ENCODE measurements at regions not wholly inside any gene's neighbourhood (a gene's known extent, or its start where the extent isn't known, plus 50 kb on each side); places are given as distances from the start of the nearest gene placed in this dataset.

DNA sequence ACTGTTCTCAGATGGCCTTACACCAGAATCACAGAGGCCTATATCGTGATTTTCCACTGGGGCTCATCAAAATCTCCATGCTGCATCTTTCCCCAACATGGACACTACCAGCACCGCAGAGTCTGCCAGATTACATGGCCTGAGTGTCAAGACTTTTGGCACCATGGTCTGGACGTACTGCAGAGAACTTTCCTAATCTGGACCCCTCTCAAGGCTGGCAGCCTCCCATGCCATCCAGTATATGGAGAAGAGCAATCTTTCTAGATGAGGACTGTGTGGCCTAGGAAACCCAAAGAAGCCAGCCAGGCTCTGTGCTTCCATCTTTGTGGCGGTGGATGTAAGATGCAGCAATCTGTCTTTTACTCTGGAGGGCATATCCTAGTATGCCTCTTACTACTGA is 139.2 kb downstream of the ADAMTS15 start:
- no peaks in the 10 kb centered on the region for H3K27me3 ChIP-seq (ENCODE audit: control insufficient read depth in 1 of 2, insufficient read depth in 2 of 2, low read length in 1 of 2)
- H3K27ac ChIP-seq (ENCODE audit: low read depth in 1 of 2, low read length in 2 of 2): no peak overlapping the region
- ATAC-seq (ENCODE audit: low FRiP score) (no peak), DNase-seq (no peak)
- intact Hi-C loops (cut with DNase I): no loop called here
- 70 to 85% methylated on average over 4 of the region's 4 CpGs for WGBS, 2 donors
- H3K9me3 ChIP-seq (ENCODE audit: control insufficient read depth, low read length): peaks cover 3% of the 10 kb centered on the region
- H3K4me1 ChIP-seq (ENCODE audit: control insufficient read depth in 1 of 2, insufficient read depth in 2 of 2, low read length in 2 of 2): peaks cover 0 to 3% of the 10 kb centered on the region in 2 donors
- no peak overlapping the region for H3K4me3 ChIP-seq (ENCODE audit: low read length in 2 of 2)
- H3K36me3 ChIP-seq (ENCODE audit: control insufficient read depth in 1 of 2, insufficient read depth in 2 of 2, low read length in 1 of 2): no peaks in the 10 kb centered on the region

DNA sequence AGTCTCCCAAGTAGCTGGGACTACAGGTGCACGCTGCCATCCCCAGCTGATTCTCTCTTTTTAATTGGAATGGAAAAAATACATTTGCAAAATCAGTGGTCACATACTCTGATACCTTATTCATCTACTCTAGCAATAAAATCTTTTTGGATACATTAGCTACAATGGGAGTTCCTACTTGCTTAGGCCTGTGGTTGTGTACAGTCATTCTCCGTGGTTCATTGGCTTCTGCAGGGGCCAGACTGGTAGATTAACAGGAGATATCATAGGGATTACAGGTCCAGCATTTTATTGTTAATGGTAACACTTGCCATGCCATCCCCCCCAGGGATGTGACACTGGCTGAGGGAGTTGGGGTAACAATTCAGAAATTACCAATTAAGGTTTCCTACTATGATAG is 140.0 kb downstream of the ADAMTS15 start:
- Histone ChIP-seq H3K4me3 (ENCODE audit: low read length in 2 of 2) (no peak overlapping the region), H3K27me3 (ENCODE audit: control insufficient read depth in 1 of 2, insufficient read depth in 2 of 2, low read length in 1 of 2) (no peaks in the 10 kb centered on the region), H3K4me1 (ENCODE audit: control insufficient read depth in 1 of 2, insufficient read depth in 2 of 2, low read length in 2 of 2) (peaks cover 0 to 3% of the 10 kb centered on the region in 2 donors), H3K36me3 (ENCODE audit: control insufficient read depth in 1 of 2, insufficient read depth in 2 of 2, low read length in 1 of 2) (no peaks in the 10 kb centered on the region), H3K27ac (ENCODE audit: low read depth in 1 of 2, low read length in 2 of 2) (no peak overlapping the region), H3K9me3 (ENCODE audit: control insufficient read depth, low read length) (peaks cover 3% of the 10 kb centered on the region)
- 96 to 98% methylated on average over 2 of the region's 2 CpGs for WGBS, 2 donors
- DNase-seq (no peak), ATAC-seq (ENCODE audit: low FRiP score) (no peak)
- intact Hi-C loops (cut with DNase I): no loop called here

DNA sequence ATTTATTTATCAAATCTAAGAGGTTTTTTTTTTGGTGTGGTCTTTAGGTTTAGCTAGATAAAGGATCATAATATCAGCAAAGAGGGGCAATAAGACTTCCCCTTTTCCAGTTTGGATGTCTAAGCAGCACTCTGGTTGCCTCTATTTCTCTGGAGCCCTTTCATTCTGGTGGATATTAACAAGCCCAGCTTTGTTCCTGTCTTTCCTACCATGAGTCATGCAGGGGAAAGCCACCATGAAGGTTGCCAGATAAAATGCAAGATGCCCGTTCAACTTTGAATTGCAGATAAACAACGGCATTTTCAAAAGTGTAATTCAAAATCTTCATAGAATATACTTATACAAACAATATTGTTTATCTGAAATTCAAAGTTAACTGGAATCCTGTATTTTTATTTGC is 143.6 kb downstream of the ADAMTS15 start:
- no peak for DNase-seq
- intact Hi-C loops (cut with DNase I): no loop called here
- Histone ChIP-seq H3K27ac (ENCODE audit: low read depth in 1 of 2, low read length in 2 of 2) (no peak overlapping the region), H3K4me1 (ENCODE audit: control insufficient read depth in 1 of 2, insufficient read depth in 2 of 2, low read length in 2 of 2) (no peaks in the 10 kb centered on the region), H3K36me3 (ENCODE audit: control insufficient read depth in 1 of 2, insufficient read depth in 2 of 2, low read length in 1 of 2) (no peaks in the 10 kb centered on the region), H3K27me3 (ENCODE audit: control insufficient read depth in 1 of 2, insufficient read depth in 2 of 2, low read length in 1 of 2) (no peaks in the 10 kb centered on the region), H3K9me3 (ENCODE audit: control insufficient read depth, low read length) (peaks cover 3% of the 10 kb centered on the region), H3K4me3 (ENCODE audit: low read length in 2 of 2) (no peak overlapping the region)
- ATAC-seq (ENCODE audit: low FRiP score): no peak
- 5 to 15% methylated on average over 2 of the region's 2 CpGs for WGBS, 2 donors

DNA sequence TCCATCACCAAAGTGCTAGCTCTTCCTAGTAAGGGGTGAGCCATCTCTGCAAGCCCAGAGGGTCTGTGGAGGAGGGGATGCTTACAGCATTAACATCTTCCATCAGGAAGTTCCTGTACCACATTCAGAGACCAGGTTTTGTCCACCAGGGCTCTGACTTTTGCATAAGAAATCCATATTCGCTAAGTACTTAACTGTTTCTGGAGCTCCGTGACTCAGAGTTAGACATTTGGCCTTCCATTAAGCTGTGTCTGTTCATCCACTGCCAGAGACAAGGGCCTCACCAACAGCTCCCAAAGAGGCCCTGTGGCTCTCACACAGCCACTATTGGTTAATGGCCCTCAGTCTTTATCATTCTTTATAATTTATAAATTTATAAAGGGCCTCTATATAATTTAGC is 144.6 kb downstream of the ADAMTS15 start:
- WGBS, 2 donors: 95 to 97% methylated on average over 2 of the region's 2 CpGs
- Histone ChIP-seq H3K4me1 (ENCODE audit: control insufficient read depth in 1 of 2, insufficient read depth in 2 of 2, low read length in 2 of 2) (no peaks in the 10 kb centered on the region), H3K4me3 (ENCODE audit: low read length in 2 of 2) (no peak overlapping the region), H3K9me3 (ENCODE audit: control insufficient read depth, low read length) (no peaks in the 10 kb centered on the region), H3K27ac (ENCODE audit: low read depth in 1 of 2, low read length in 2 of 2) (no peak overlapping the region), H3K36me3 (ENCODE audit: control insufficient read depth in 1 of 2, insufficient read depth in 2 of 2, low read length in 1 of 2) (no peaks in the 10 kb centered on the region), H3K27me3 (ENCODE audit: control insufficient read depth in 1 of 2, insufficient read depth in 2 of 2, low read length in 1 of 2) (no peaks in the 10 kb centered on the region)
- DNase-seq (no peak), ATAC-seq (ENCODE audit: low FRiP score) (no peak)
- intact Hi-C loops (cut with DNase I): no loop called here

DNA sequence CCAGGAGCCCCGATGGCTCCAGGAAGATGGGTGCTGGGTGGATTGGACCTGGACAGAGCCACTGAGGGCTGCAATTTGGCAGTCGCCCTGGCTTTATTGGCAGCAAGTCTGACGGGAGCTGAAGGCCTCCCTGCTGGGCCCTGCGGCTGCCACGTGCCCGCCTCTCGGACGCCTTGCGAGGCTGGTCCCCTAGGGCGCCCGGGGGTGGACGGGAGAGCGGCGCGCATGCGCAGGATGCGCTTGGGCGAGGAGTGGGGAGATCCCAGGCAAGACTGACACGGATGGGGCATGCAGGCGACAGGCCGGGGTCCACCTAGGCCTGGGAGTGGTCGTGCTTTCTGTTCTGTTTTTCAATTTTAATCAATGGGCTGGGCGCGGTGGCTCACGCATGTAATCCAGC is 150.0 kb downstream of the ADAMTS15 start:
- Histone ChIP-seq H3K27ac (ENCODE audit: low read depth in 1 of 2, low read length in 2 of 2) (no peak overlapping the region), H3K36me3 (ENCODE audit: control insufficient read depth in 1 of 2, insufficient read depth in 2 of 2, low read length in 1 of 2) (no peaks in the 10 kb centered on the region), H3K4me3 (ENCODE audit: low read length in 2 of 2) (no peak overlapping the region), H3K27me3 (ENCODE audit: control insufficient read depth in 1 of 2, insufficient read depth in 2 of 2, low read length in 1 of 2) (no peaks in the 10 kb centered on the region), H3K4me1 (ENCODE audit: control insufficient read depth in 1 of 2, insufficient read depth in 2 of 2, low read length in 2 of 2) (no peaks in the 10 kb centered on the region), H3K9me3 (ENCODE audit: control insufficient read depth, low read length) (no peaks in the 10 kb centered on the region)
- no peak for DNase-seq
- intact Hi-C loops (cut with DNase I): no loop called here
- ATAC-seq (ENCODE audit: low FRiP score): no peak
- 92 to 95% methylated on average over 25 of the region's 25 CpGs for WGBS, 2 donors

DNA sequence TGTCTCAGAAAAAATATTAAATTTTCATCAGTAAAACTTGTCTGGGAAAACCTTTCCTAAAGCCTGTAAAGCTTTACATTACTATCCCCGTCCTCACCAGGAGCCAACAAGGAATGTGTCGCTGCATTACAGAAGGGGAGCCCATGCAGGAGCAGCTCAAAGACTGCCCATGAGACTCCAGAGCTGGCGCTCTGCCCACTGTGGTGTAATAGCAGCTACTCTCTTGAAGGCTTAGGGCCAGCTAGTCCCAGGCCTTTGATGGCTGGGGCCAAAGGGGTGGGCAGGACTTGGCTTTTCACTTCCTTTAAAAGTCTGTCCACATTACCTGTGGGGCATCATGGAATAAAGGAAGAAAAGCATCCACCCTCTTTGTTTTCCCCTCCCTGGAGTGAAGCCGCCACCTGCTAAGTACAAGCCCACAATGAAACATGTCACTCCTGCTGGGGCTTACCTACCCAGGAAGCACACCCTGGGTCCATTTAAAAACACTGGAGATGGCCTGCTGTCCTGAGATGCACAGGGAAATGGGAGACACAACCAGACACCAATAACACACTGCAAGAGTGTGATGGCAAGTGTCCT is 150.7 kb downstream of the ADAMTS15 start:
- no peak overlapping the region for H3K27ac ChIP-seq (ENCODE audit: low read depth in 1 of 2, low read length in 2 of 2)
- H3K27me3 ChIP-seq (ENCODE audit: control insufficient read depth in 1 of 2, insufficient read depth in 2 of 2, low read length in 1 of 2): no peaks in the 10 kb centered on the region
- H3K4me1 ChIP-seq (ENCODE audit: control insufficient read depth in 1 of 2, insufficient read depth in 2 of 2, low read length in 2 of 2): no peaks in the 10 kb centered on the region
- ATAC-seq (ENCODE audit: low FRiP score): no peak
- intact Hi-C loops (cut with DNase I): no loop called here
- no peaks in the 10 kb centered on the region for H3K9me3 ChIP-seq (ENCODE audit: control insufficient read depth, low read length)
- H3K36me3 ChIP-seq (ENCODE audit: control insufficient read depth in 1 of 2, insufficient read depth in 2 of 2, low read length in 1 of 2): no peaks in the 10 kb centered on the region
- peak; percentile 79 to 89 for DNase-seq
- 69 to 74% methylated on average over 4 of the region's 4 CpGs for WGBS, 2 donors
- no peak overlapping the region for H3K4me3 ChIP-seq (ENCODE audit: low read length in 2 of 2)

DNA sequence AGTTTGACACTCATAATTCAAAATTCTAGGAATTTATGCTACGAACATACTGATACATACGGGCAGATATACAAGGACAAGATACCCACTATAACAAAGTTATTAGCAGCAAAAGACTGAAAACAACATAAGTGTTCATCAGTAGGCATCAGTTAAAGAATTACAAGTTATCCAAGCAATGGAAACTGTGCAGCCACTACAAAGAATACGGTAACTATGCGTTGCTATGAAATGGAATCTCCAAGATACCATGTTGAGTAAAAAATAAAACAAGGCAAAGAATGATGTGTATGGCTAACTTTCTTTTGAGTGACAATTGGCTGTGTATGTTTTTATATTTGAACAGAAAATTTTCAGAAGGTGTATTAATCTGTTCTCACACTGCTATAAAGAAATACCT is 151.7 kb downstream of the ADAMTS15 start:
- no peaks in the 10 kb centered on the region for H3K36me3 ChIP-seq (ENCODE audit: control insufficient read depth in 1 of 2, insufficient read depth in 2 of 2, low read length in 1 of 2)
- H3K4me3 ChIP-seq (ENCODE audit: low read length in 2 of 2): no peak overlapping the region
- H3K4me1 ChIP-seq (ENCODE audit: control insufficient read depth in 1 of 2, insufficient read depth in 2 of 2, low read length in 2 of 2): no peaks in the 10 kb centered on the region
- WGBS, 2 donors: 67 to 84% methylated on average over 4 of the region's 4 CpGs
- intact Hi-C loops (cut with DNase I): loop anchor here in 1 of 2 donors (10.0 kb wide), 1 partner anchor 75 kb away; no protein-coding TSS in a partner anchor
- DNase-seq (no peak), ATAC-seq (ENCODE audit: low FRiP score) (no peak)
- no peak overlapping the region for H3K27ac ChIP-seq (ENCODE audit: low read depth in 1 of 2, low read length in 2 of 2)
- no peaks in the 10 kb centered on the region for H3K27me3 ChIP-seq (ENCODE audit: control insufficient read depth in 1 of 2, insufficient read depth in 2 of 2, low read length in 1 of 2)
- H3K9me3 ChIP-seq (ENCODE audit: control insufficient read depth, low read length): no peaks in the 10 kb centered on the region

DNA sequence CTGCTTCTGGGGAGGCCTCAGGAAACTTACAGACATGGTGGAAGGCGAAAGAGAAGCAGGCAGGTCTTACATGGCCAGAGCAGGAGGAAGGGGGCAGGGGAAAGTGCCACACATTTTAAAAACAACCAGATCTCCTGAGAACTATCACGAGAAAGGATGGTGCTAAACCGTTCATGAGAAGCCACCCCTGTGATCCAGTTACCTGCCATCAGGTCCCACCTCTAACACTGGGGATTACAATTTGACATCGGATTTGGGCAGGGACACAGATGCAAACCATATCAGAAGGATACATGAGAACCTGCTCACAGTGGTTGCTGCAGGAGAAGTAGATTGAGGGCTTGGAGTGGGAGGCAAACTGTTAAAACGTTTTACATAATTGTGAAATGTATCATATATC is 152.2 kb downstream of the ADAMTS15 start:
- Histone ChIP-seq H3K27ac (ENCODE audit: low read depth in 1 of 2, low read length in 2 of 2) (no peak overlapping the region), H3K27me3 (ENCODE audit: control insufficient read depth in 1 of 2, insufficient read depth in 2 of 2, low read length in 1 of 2) (no peaks in the 10 kb centered on the region), H3K4me1 (ENCODE audit: control insufficient read depth in 1 of 2, insufficient read depth in 2 of 2, low read length in 2 of 2) (no peaks in the 10 kb centered on the region), H3K9me3 (ENCODE audit: control insufficient read depth, low read length) (no peaks in the 10 kb centered on the region), H3K36me3 (ENCODE audit: control insufficient read depth in 1 of 2, insufficient read depth in 2 of 2, low read length in 1 of 2) (no peaks in the 10 kb centered on the region), H3K4me3 (ENCODE audit: low read length in 2 of 2) (no peak overlapping the region)
- ATAC-seq (ENCODE audit: low FRiP score) (no peak), DNase-seq (no peak)
- 77 to 86% methylated on average over 5 of the region's 5 CpGs for WGBS, 2 donors
- intact Hi-C loops (cut with DNase I): loop anchor here in 1 of 2 donors (10.0 kb wide), 1 partner anchor 76 kb away; no protein-coding TSS in a partner anchor

DNA sequence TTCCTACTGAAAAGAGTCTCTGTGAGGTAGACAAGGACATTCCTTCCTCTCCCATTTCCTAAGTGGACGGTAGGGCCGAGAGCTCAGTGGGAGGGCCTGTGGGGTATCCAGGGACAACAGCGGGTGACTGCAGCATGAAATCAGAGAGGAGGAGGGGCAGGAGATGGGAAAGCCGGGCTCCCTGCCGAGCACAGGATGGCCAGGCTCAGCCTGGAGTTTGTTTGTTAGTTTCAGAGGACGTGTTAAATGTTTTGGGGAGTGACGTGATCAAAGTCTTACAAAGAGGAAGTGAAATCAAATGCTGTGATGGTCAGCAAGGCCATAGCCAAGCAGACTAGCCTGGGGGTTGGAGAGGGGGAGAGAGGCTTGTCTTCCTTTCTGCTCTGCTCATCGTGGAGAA is 152.7 kb downstream of the ADAMTS15 start:
- intact Hi-C loops (cut with DNase I): loop anchor here in 1 of 2 donors (10.0 kb wide), 1 partner anchor 76 kb away; no protein-coding TSS in a partner anchor

More for the DNA sequence above, 152.7 kb downstream of the ADAMTS15 start:
- ATAC-seq (ENCODE audit: low FRiP score) (peak; percentile 74), DNase-seq (peak in 1 of 2 donors; percentile 81)
- Histone ChIP-seq H3K27me3 (ENCODE audit: control insufficient read depth in 1 of 2, insufficient read depth in 2 of 2, low read length in 1 of 2) (no peaks in the 10 kb centered on the region), H3K36me3 (ENCODE audit: control insufficient read depth in 1 of 2, insufficient read depth in 2 of 2, low read length in 1 of 2) (no peaks in the 10 kb centered on the region), H3K4me3 (ENCODE audit: low read length in 2 of 2) (no peak overlapping the region), H3K27ac (ENCODE audit: low read depth in 1 of 2, low read length in 2 of 2) (no peak overlapping the region), H3K4me1 (ENCODE audit: control insufficient read depth in 1 of 2, insufficient read depth in 2 of 2, low read length in 2 of 2) (no peaks in the 10 kb centered on the region), H3K9me3 (ENCODE audit: control insufficient read depth, low read length) (no peaks in the 10 kb centered on the region)
- 56 to 66% methylated on average over 8 of the region's 8 CpGs for WGBS, 2 donors
